GM19324 (cell line): ENCODE measurements at regions not wholly inside any gene's neighbourhood (a gene's known extent, or its start where the extent isn't known, plus 50 kb on each side); places are given as distances from the start of the nearest gene placed in this dataset.

Experiments
- ATAC-seq: cut with Tn5 transposase; IDR thresholded peaks from one replicate; pipeline ENCODE4 v1.9.1; 2021; ENCODE audit warnings: mild to moderate bottlenecking, moderate library complexity; ENCODE audit not compliant: unreplicated experiment, low FRiP score

DNA sequence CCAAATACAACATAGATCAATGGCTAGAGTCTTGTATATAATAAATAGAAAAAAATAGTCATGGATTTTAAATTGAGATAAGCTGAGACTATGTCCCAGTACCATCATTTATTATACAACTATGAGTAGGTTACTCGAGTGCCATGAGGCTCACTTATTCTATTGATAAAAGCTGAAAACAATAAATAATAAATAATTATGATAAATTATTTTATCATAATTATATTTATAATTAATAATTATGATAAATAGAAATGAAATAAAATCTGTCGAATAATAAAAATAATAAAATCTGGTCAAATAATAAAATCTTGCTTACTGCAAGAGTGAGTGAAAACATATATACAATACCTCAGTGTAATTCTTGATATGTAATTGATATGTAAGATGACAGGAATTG, 801.4 kb downstream of the FAM181B start:
- no peak for ATAC-seq

DNA sequence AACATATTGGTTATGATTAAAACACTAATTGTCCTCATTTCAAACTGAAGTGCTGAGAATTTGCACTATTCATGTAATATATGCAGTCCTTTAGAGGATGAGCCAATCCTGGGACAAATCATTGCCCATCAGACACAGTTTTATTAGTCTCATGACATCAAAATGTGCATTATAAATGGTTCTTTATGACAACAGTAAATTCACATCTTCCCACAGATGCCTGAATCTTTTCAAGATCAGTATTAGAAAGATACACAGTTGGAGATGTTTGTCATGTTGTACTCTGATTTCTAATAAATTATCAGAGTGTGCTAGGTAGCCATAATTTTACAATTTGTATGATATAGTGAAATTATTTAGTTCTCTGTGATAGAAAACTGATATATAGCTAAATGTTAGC, 813.5 kb downstream of the FAM181B start:
- ATAC-seq: no peak

DNA sequence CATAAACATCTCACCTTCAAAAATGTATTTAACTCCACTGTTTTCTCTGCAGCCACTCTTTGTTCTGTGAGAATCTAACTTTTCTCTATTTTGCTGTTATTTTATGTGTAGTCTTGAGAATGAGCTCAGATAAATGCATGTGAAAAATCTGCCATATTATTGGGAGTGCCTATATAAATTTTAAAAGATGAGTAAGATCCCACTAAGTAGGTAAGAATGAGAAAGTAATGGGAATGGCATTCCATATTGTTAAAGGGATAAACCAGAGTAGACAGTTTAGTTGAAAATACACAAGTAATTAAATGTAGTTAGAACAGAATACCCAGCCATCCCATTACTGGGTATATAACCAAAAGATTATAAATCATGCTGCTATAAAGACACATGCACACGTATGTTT, 817.2 kb downstream of the FAM181B start:
- ATAC-seq: no peak

DNA sequence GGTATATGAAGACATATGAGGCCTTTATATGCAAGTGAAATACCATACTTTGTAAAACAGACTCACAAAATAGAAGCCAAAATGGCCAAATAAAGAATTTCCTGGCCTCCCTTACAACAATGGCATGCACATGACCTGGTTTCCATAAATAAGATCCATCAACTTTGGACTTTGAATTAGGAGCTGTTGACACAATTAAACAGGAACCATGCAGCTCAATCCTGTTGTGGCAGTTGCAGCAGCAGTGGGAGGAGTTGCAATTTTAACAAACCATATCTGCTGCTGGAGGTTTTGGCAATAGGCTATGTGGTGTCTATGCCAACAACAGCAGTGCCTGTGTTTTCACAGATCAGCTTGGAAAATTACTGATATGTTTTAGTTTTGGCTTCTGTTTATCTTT, 818.6 kb downstream of the FAM181B start:
- no peak for ATAC-seq

DNA sequence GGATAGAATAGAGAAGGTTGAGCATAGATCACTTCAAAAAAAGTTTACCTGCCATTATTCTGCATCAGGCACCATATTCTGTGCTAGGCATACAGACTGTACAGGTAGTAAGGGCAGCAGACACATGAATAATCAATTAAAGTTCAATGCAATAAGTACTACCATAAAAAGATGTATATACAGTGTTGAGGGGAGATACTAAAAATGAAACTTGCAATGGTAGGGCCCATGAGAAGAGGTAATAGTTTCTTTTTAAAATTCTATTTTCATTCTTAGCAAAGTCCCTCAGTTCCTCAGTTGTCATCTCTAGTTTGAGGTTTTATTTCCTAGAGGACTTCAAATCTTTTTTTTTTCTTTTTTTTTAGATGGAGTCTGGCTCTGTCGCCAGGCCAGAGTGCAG, 819.9 kb downstream of the FAM181B start:
- no peak for ATAC-seq

DNA sequence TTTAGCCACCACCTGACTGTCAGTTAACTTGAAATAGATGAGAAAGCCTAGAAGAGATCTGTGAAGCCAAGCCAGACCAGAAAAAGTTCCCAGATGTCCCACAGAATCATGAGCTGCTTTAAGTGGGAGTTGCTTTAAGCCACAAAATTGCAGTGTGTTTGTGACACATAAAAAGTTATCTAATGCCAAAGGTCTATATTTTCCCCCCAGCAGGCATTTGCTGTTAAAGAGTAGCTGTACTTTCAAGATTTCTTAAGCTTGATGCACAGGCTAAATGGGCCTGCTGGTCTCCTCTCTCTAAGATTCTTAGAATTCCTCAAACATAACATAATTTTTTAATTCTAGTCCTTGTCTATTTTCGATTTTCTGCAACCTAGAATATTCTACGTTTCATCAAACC, 825.7 kb downstream of the FAM181B start:
- no peak for ATAC-seq

DNA sequence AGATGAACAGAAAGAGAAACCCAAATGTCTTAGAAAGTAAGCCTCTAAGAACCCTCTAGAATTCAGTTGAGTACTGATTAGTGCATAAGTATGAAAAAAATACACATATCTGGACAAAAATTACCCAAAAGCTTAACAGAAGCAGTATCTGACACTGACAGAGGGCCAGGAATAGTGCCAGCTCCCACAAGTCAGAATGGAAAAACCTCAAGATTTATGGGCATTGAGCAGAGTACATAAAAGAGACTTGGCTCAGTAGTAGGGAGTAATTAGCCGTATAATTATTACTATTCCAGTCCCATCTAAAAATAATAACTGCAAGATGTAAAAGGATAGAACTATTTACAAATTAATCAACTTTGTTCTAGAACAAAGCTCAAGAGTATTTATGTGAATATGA, 834.5 kb downstream of the FAM181B start:
- ATAC-seq: no peak

DNA sequence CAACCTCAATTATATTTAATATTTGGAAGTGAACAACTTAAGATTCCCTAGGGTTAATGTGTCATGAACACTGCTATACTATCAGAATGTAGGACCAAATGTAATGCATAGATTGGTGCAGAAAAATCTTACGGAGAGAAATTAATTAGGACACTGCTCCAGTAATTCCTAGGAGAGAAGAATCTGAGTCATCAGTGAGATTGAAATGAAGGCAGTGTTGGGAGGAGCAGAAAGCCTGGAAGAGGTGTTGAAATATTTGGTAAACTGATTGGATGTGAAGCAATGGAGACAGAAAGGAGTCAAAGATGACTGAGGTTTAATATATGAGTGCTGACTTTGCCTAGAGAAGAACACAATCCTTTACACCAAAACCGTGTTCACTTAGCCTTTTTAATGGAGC, 836.0 kb downstream of the FAM181B start:
- no peak for ATAC-seq

DNA sequence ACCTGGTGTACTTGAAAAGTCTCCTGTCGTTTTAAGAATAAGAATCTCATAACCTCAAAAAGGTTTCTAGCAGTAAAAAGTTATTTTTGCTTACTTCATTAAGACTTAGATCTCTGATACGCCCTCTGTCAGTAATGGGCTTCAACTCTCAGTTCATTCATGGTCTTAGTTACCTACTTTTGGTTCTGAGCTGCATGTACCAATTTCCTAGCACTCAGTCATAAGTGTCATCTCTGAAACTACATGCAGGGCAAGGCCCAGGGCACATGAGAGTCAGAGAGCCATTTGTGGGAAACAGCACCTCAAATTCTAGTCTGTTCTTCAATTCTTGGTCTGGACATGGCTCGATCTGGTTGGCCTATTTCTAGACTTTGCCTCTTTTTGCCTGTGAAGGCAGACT, 838.4 kb downstream of the FAM181B start:
- ATAC-seq: no peak

DNA sequence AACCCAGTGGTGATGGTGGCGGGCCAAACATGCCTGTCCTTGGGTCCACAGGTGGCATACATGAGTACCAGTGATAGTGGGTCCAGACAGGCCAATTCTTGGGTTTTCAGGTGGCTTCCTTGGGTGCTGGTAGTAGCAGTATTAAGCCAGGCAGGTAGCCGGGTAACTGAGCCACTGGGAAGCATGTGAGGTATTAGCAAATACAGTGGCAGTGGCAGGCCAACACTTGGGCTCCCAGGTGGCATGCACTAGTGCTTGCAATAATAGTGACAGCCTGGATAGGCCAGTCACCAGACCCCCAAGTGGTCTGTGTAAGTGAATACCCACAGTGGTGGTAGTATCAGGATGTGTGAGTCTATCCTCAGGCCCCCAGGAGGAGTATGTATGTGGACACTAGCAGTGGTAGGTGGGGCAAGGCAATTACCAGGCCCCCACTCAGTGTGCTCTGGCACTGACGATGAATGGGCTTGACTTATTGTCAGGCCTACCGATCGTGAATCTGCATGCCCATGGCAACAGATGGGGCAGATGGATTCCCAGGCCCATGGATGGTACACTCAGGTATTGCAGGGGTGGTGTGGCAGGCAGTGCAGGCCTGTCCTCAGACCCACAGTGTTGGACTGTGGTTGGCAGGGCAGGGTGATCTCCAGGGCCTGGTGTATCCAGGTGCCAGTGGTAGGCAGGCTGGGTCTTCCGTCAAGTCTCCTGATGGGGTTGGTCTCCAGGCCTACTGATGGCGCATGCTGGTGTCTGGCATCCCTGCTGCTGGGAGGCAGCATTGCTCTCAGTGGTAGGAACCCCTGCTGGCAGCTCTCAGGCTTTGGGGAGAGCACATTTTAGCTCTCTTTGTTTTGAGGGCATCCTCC, 840.7 kb downstream of the FAM181B start:
- no peak for ATAC-seq

DNA sequence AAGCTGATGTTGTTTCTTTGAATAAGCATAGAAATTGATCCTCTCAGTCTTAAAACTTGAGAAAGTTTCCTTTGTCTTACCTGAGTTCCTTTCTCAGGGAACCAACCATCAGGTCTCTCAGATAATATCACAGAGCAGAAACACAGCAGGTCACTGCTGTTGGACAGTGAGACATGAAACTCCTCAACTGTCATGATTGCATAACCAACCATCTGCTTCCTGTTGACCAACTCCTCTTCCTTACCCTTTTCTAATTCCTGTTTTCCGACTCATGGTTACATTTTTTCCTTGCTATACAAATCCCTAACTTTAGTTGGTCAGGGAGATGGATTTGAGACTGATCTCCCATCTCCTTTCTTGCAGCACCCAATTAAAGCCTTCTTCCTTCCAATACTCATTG, 845.3 kb downstream of the FAM181B start:
- ATAC-seq: no peak

DNA sequence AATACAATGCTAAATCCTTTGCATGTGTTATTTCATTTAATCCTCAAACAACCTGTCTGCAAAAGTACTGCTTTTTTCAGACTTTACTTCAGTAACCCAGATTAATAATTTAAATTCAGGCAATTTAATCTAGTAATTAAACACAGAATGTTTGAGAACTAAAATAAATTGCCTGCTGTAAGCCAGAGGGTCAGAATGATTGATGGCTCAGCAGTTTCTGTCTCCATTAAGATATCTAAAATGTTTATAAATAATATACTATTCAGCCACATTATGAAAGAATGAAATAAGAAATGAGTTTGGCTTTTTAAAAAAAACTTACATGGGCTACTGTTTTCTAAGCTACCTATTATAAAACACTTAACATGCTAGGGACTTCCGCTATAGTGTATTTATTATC, 846.0 kb downstream of the FAM181B start:
- ATAC-seq: no peak

DNA sequence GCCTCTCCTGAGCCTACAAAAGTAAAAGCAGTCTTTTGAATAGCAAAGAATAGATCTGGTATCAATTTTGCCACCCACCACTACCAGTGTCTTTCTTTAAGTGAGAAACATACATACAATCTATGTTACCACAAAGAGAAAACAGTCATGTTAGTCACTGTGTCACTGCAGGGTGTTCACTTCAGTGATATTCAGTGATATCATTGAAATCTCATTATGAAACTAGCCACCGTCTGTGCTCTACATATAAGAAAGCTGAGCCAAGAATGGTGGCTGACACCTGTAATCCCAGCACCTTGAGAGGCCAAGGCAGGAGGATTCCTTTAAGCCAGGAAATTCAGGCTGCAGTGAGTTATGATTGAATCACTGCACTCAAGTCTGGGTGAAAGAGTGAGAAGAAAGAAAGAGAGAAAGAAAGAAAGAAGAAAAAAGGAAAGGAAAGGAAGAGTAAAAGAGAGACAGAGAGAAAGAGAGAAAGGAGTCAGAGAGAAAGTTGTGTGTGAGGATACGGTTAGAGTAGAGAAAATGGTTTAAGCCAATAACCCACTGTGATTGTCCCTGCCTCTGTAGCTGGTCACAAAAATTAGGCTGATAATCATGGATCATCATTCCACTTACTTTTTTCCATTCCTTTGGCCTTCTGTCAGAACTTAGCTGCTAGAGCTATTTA, 847.1 kb downstream of the FAM181B start:
- ATAC-seq: no peak

DNA sequence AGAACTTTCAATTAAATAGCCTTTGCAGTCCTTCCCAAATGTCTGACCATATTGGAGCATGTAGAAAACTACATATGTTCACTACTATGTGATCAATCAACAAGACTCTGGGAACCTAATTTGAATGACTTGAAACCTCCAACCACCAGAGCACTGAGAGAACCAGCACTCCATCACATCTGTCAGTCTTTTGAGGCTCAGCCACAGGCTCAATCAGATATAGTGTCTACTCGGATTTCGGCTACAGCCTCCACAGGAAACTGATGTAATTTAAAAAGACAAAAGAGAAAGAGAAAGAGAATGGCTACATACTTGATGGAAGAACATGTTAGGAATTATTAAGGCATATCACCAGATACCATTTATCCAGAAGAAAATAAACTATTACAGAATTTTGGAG, 859.0 kb downstream of the FAM181B start:
- no peak for ATAC-seq

DNA sequence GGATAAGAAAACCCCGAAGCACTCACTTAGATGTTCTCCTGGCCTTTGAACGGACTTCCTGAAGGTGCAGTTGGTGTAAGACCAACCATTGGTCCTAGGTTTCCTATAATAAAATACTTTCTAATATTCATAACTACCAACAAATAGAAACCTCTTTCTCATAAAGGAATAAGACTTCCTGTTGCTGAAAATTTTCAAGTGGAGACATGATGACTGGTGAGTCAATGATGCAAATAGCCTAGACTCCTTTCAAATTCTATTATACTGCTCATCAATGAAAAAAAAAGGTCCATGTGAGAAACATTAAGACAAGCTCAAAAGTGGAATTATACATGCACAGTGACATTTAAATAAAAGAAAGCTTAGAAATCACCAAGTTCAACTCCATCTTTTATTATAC, 862.8 kb downstream of the FAM181B start:
- no peak for ATAC-seq

DNA sequence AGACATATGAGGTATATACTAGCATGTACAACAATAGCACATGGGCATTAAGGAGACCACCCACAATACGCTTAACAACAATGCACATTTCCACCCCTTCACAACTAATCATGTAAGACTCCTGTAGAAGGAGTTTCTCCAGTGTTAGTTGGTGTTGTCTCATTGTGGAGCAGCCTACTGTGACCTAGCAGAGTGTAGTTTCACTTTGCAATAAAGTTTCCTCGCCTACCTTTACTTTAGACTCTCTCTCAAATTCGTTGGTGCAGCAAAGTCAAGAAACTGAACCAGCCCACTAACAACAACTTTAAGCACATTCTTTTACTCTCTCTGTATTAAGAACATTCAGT, 863.6 kb downstream of the FAM181B start:
- peak; percentile 71 for ATAC-seq

DNA sequence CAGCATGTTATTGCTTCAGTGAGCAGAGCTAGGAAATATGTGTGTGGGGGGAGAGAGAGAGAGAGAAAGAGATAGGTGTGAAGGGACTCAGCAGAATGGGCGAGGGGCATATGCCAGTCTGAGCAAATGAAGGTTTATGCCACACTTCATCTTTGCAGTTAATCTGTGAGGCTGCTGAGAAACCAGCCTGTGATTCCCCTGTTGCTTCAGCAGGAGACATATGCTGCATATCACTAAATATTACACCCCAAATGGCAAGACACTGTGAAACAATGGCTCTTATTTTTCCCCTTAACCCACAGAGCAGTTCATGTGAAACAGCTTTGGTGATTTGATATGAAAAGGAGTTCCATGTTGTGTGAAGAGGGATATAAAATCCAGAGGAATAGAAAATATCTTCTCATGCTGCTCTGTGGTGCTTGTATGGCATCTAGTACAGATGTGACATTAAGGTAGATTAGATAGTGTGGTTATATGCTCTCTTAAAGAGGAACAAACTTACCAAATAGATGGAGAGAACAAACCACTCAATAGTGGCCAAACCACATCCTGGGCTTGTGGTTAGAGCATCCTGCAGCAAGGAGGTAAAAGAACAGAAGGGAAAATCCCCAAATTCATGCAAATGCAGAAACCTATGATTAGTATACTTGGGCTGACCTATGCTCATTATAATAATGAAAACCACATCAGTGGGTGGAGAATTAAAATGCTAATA, 864.2 kb downstream of the FAM181B start:
- ATAC-seq: peak; percentile 98

DNA sequence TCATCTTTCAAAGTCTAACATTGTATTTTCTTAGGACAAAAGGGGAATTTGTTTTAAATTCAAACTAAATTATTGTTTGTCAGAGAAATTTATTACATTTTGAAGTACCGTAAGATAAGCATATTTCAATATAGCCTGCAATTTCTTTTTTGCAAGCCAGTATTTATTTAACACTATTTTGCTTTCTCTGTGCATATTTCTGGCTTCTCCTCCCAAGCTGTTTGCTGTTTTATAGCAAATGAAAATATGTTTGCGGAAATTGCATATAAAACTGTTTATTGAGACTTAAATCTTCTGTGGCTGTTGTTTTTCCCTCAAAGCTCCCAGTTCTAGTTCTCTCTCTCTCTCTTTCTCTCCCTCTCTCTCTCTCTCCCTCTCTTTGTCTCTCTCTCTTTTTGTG, 866.8 kb downstream of the FAM181B start:
- no peak for ATAC-seq

DNA sequence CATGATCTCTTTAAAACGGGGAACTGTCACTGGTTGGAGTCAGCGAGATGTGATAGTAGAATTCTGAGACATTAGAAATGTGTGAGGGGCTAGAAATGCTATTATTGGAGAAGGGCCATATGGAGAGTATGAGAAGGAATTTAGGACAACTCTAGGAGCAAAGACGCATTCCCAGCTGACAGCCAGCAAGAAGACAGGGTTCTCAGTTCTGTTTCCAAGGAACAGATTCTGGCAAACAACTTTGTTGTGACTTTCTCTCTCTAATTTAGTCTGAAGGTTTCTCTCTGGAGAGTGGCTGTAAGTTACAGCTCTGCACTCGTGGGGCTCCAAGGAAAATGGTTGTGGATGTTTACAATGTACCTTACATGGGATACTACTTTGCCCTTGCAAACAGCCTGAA, 876.3 kb downstream of the FAM181B start:
- ATAC-seq: no peak

DNA sequence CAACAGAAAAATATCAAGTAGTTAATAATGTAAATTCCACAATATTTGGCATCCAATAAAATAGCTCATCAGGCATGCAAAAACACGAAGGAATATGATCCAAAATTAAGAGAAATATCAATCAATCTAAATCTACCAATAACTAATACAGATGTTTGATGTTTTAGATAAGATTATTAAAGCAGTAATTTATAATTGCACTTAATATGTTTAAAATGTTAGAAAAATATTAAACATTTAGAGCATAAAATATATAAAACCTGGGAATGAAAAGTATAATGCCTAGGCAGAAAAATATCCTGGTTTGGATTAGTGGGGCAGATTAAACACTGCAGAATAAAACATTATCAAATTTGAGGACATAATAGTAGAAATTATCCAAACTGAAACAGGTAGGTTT, 879.9 kb downstream of the FAM181B start:
- ATAC-seq: no peak

DNA sequence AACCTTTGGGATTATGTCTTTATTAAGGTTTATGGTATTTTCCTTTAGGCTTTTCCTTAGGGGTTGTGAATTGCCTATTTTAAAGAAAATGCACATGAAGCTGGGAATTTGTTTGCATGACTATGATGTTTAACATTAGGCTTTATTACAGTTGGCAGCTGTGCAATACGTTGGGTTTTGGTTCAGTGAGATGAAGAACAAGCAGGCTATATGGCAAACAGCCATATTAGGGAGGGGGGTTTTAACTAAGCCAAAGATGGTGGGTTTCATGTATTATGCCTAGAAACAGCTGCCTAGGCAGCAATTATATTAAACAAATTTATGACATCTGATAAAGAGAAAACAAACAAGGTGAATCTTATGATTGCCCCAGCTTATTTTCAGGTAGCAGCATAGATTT, 880.8 kb downstream of the FAM181B start:
- no peak for ATAC-seq

DNA sequence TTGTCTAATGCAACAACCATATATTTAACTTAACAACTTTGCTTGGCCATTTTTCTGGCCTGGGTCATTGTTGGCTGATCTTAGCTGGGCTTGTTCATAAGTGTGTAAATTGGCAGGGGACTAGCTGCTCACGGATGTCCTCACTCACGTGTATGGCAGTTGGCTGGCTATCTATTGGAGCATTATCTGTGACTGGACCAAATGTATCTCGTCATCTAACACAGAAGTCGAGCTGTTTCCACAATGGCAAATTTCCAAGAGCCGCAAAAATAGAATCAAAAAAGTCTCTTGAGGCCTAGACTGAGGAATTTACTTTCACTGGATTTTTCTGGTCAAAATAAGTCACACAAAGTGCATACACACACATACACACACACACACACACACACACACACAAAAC, 893.3 kb downstream of the FAM181B start:
- ATAC-seq: no peak
